ENCODE measurements at regions not wholly inside any gene's neighbourhood (a gene's known extent, or its start where the extent isn't known, plus 50 kb on each side); places are given as distances from the start of the nearest gene placed in this dataset.

- no peak for DNase-seq (ENCODE audit: low read depth)
Observed at GRCh38 chr10:30793093-30793492, 163.5 kb upstream of the LYZL2 start.

GRCh38 chr10:30792025-30792424 is 162.5 kb upstream of the LYZL2 start:
- no peak for DNase-seq (ENCODE audit: low read depth)

- DNase-seq (ENCODE audit: low read depth) = no peak
Observed at GRCh38 chr10:30791197-30791611, 161.7 kb upstream of the LYZL2 start.

- no peak for DNase-seq (ENCODE audit: low read depth)
Observed at GRCh38 chr10:30789806-30790205, 160.3 kb upstream of the LYZL2 start.

- no peak for DNase-seq (ENCODE audit: low read depth)
Observed at GRCh38 chr10:30788307-30788706, 158.8 kb upstream of the LYZL2 start.

GRCh38 chr10:30786906-30787305 is 157.4 kb upstream of the LYZL2 start:
- no peak for DNase-seq (ENCODE audit: low read depth)

- DNase-seq (ENCODE audit: low read depth) = peak; percentile 10
Observed at GRCh38 chr10:30786131-30786530, 156.6 kb upstream of the LYZL2 start.

GRCh38 chr10:30784897-30785605 is 155.5 kb upstream of the LYZL2 start:
- peak; percentile 16 for DNase-seq (ENCODE audit: low read depth)

- DNase-seq (ENCODE audit: low read depth) = no peak
Observed at GRCh38 chr10:30784524-30784896, 155.0 kb upstream of the LYZL2 start.

GRCh38 chr10:30783939-30784501 is 154.5 kb upstream of the LYZL2 start:
- DNase-seq (ENCODE audit: low read depth) = peak; percentile 74

GRCh38 chr10:30782537-30783461 is 153.2 kb upstream of the LYZL2 start:
- no peak for DNase-seq (ENCODE audit: low read depth)

- no peak for DNase-seq (ENCODE audit: low read depth)
Observed at GRCh38 chr10:30782157-30782536, 152.6 kb upstream of the LYZL2 start.

- no peak for DNase-seq (ENCODE audit: low read depth)
Observed at GRCh38 chr10:30781670-30782121, 152.1 kb upstream of the LYZL2 start.

GRCh38 chr10:30778769-30779168 is 149.2 kb upstream of the LYZL2 start:
- no peak for DNase-seq (ENCODE audit: low read depth)

GRCh38 chr10:30775779-30776591 is 146.4 kb upstream of the LYZL2 start:
- DNase-seq (ENCODE audit: low read depth) = no peak

GRCh38 chr10:30774261-30774660 is 144.7 kb upstream of the LYZL2 start:
- no peak for DNase-seq (ENCODE audit: low read depth)

- no peak for DNase-seq (ENCODE audit: low read depth)
Observed at GRCh38 chr10:30773501-30773900, 143.9 kb upstream of the LYZL2 start.

GRCh38 chr10:30770816-30771215 is 141.3 kb upstream of the LYZL2 start:
- DNase-seq (ENCODE audit: low read depth) = no peak

- no peak for DNase-seq (ENCODE audit: low read depth)
Observed at GRCh38 chr10:30770229-30770628, 140.7 kb upstream of the LYZL2 start.

- DNase-seq (ENCODE audit: low read depth) = no peak
Observed at GRCh38 chr10:30769361-30769760, 139.8 kb upstream of the LYZL2 start.

GRCh38 chr10:30765616-30766015 is 136.1 kb upstream of the LYZL2 start:
- DNase-seq (ENCODE audit: low read depth) = no peak

- DNase-seq (ENCODE audit: low read depth) = no peak
Observed at GRCh38 chr10:30765022-30765615, 135.6 kb upstream of the LYZL2 start.
